OCI-LY3 (cell line): ENCODE measurements at regions not wholly inside any gene's neighbourhood (a gene's known extent, or its start where the extent isn't known, plus 50 kb on each side); places are given as distances from the start of the nearest gene placed in this dataset.

Experiments
- CTCF ChIP-seq: fragments of 200-600, 300-600 bp; sonication (generic); IDR thresholded peaks from 2 replicates; pipeline ENCODE4 v1.5.1; 2014; ENCODE audit warnings: antibody characterized with exemption, low read length, low read depth
- EZH2phosphoT487 ChIP-seq: fragments of 200-600 bp; shearing (Covaris generic); IDR thresholded peaks from 2 replicates; pipeline ENCODE4 v1.6.1; 2018; ENCODE audit warnings: antibody characterized with exemption, mixed run types, low read depth

- TF ChIP-seq CTCF, result no peak
- no peak for TF ChIP-seq EZH2phosphoT487
Measured at GRCh38 chr3:126279853-126280252, 77.4 kb downstream of the KLF15 start.
